Renal cortex interstitium (tissue), 11 donors: ENCODE measurements at regions not wholly inside any gene's neighbourhood (a gene's known extent, or its start where the extent isn't known, plus 50 kb on each side); places are given as distances from the start of the nearest gene placed in this dataset.

ENCODE experiments used
- DNase-seq, 11 donors: peaks; one replicate each; pipeline ENCODE4 v3.0.0-alpha.2; 2013; ENCODE audit warnings: low read depth in 9 of 11, low spot score in 4 of 11; ENCODE audit errors: extremely low read depth in 1 of 11

DNA sequence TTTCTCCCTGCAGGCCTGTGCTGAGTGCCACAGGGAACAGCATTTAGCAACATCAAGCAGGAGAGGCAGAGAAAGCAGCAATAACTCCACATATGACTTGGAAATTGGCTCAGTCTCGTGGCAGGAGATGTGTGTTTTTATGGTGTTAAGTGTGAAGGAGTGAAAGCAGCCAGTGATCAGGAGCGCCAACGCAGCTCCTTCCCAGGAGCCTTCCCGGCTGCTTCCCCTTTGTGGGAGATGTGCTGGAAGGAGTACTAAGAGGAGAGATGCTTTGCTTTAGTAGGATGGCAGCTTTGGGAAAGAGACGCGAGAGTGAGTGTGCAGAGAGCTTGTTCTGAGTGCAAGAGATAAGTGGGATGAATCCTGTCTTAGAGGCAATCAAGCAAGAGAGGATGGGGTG is 54.7 kb upstream of the KIRREL3 start:
- no peak for DNase-seq

DNA sequence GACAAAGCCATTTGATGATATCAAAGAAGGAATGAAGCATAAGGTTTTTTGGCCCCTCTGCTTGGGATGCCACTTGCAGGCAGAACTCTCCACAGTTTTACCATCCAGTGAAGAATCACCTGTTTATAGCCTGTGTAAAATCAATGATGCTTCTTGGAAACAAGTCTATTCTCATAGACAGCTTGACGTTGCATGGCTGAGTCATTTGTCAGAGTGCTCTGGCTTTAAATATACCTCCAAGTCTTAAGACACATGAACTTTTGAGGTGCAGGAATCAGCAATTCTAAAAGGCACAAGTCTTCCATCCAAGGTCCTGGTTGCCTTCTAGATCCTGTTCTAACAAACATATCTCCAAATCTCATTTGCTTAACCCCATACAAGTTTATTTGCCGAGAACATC is 53.6 kb upstream of the KIRREL3 start:
- no peak for DNase-seq

DNA sequence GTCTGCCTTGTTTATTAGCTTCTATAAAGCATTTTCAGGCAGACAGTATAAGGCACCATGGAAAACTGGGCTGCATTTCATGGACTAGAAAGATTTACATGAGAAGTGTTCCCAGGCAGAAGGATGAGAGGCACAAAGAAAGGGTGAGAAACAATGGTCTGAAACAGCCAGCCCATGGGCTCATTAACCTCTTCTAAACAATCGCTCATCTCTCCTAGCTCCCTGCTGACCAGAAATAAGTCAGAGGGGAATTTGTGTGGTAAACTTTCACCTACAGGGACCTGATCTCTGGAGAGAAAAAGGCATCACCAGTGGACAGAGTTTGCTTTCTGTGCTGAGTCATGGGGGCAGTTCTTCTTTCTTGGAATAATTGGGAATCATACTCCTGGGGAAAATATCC is 51.8 kb upstream of the KIRREL3 start:
- no peak for DNase-seq
